GM23338 (cell line): ENCODE measurements at regions not wholly inside any gene's neighbourhood (a gene's known extent, or its start where the extent isn't known, plus 50 kb on each side); places are given as distances from the start of the nearest gene placed in this dataset.

Experiments
- ATAC-seq: fragments of 200-7000 bp; cut with Tn5 transposase; 3 replicates; pipeline ENCODE4 v1.9.1; 2020
- DNase-seq: peaks from one replicate; pipeline ENCODE4 v3.0.0-alpha.2; 2015; ENCODE audit warnings: low spot score
- H2AFZ ChIP-seq: fragments of 200-600 bp; sonication (generic); 2 replicates; pipeline ENCODE4 v1.8.0; 2016; ENCODE audit warnings: antibody characterized with exemption, mild to moderate bottlenecking, moderate library complexity
- H3F3A ChIP-seq: fragments of 200-600 bp; sonication (generic); replicated peaks from 2 replicates; pipeline ENCODE4 v1.8.0; 2017; ENCODE audit warnings: antibody characterized with exemption, mixed run types, low read depth
- H3K27ac ChIP-seq: fragments of 200-600 bp; sonication (generic); 2 replicates; pipeline ENCODE4 v1.6.1; 2016; ENCODE audit warnings: low read depth
- H3K27me3 ChIP-seq: fragments of 200-600 bp; sonication (generic); 2 replicates; pipeline ENCODE4 v1.8.0; 2016; ENCODE audit warnings: mild to moderate bottlenecking, mixed run types, moderate library complexity; ENCODE audit not compliant: insufficient read depth
- H3K36me3 ChIP-seq: fragments of 200-600 bp; sonication (generic); 2 replicates; pipeline ENCODE4 v1.8.0; 2016; ENCODE audit warnings: mild to moderate bottlenecking; ENCODE audit not compliant: insufficient read depth
- H3K4me1 ChIP-seq: fragments of 200-600 bp; sonication (generic); 2 replicates; pipeline ENCODE4 v1.8.0; 2016; ENCODE audit warnings: mild to moderate bottlenecking, moderate library complexity; ENCODE audit not compliant: insufficient read depth
- H3K4me2 ChIP-seq: fragments of 200-600 bp; sonication (generic); 2 replicates; pipeline ENCODE4 v1.7.1; 2017; ENCODE audit warnings: mixed run types
- H3K4me3 ChIP-seq: fragments of 200-600 bp; sonication (generic); 2 replicates; pipeline ENCODE4 v1.6.1; 2016; ENCODE audit warnings: mixed run types
- H3K79me2 ChIP-seq: fragments of 200-600 bp; sonication (generic); replicated peaks from 2 replicates; pipeline ENCODE4 v1.8.0; 2017; ENCODE audit warnings: mild to moderate bottlenecking; ENCODE audit not compliant: insufficient read depth
- H3K9me2 ChIP-seq: fragments of 200-600 bp; sonication (generic); 2 replicates; pipeline ENCODE4 v1.8.0; 2017; ENCODE audit not compliant: insufficient read depth
- H4K20me1 ChIP-seq: fragments of 200-600 bp; sonication (generic); replicated peaks from 2 replicates; pipeline ENCODE4 v1.8.0; 2017; ENCODE audit warnings: mild to moderate bottlenecking; ENCODE audit not compliant: insufficient read depth
- H3K27ac Mint-ChIP-seq: 2 replicates; pipeline ENCODE4 v1.8.0; 2020; ENCODE audit warnings: inconsistent platforms, mild to moderate bottlenecking, moderate library complexity, mixed read lengths
- H3K27me3 Mint-ChIP-seq: 3 replicates; pipeline ENCODE4 v1.8.0; 2022; ENCODE audit warnings: low read depth, mild to moderate bottlenecking, moderate library complexity, mixed read lengths, inconsistent platforms; ENCODE audit not compliant: insufficient read depth, poor library complexity
- H3K36me3 Mint-ChIP-seq: 3 replicates; pipeline ENCODE4 v1.8.0; 2021; ENCODE audit warnings: low read depth, mild to moderate bottlenecking, inconsistent platforms, moderate library complexity, mixed read lengths
- H3K4me1 Mint-ChIP-seq: 3 replicates; pipeline ENCODE4 v1.8.0; 2020; ENCODE audit warnings: mild to moderate bottlenecking, inconsistent platforms, mixed read lengths
- H3K4me3 Mint-ChIP-seq: 3 replicates; pipeline ENCODE4 v1.8.0; 2021; ENCODE audit warnings: moderate library complexity, mild to moderate bottlenecking, inconsistent platforms, mixed read lengths
- H3K9me3 Mint-ChIP-seq: 3 replicates; pipeline ENCODE4 v1.8.0; 2020; ENCODE audit warnings: moderate library complexity, mild to moderate bottlenecking, inconsistent platforms, mixed read lengths
- CTCF ChIP-seq, 2 experiments: fragments of 200-600 bp in 1 of 2; sonication (generic) in 1 of 2; conservative IDR thresholded peaks; 2 replicates each; pipeline versions ENCODE4 v1.5.1 to v1.6.1; 2016 to 2017; ENCODE audit warnings: antibody characterized with exemption in 2 of 2, low read depth in 2 of 2, mild to moderate bottlenecking in 2 of 2, moderate library complexity in 1 of 2
- EZH2 ChIP-seq: fragments of 200-600 bp; sonication (generic); IDR thresholded peaks from one replicate; pipeline ENCODE4 v1.8.0; 2017; ENCODE audit warnings: antibody characterized with exemption, mild to moderate bottlenecking, low read depth; ENCODE audit not compliant: unreplicated experiment
- EZH2phosphoT487 ChIP-seq: fragments of 200-600 bp; sonication (generic); IDR thresholded peaks from one replicate; pipeline ENCODE4 v1.8.1; 2018; ENCODE audit warnings: antibody characterized with exemption; ENCODE audit not compliant: unreplicated experiment
- JUNB ChIP-seq: IDR thresholded peaks from one replicate; pipeline ENCODE4 v1.6.1; 2016; ENCODE audit warnings: antibody characterized with exemption; ENCODE audit not compliant: unreplicated experiment
- NANOG ChIP-seq: IDR thresholded peaks from 2 replicates; pipeline ENCODE4 v1.6.1; 2016; ENCODE audit warnings: antibody characterized with exemption, borderline replicate concordance
- REST ChIP-seq: IDR thresholded peaks from one replicate; pipeline ENCODE4 v1.6.1; 2018; ENCODE audit warnings: antibody characterized with exemption; ENCODE audit not compliant: unreplicated experiment
- ZNF114 ChIP-seq: fragments of 250-450 bp; sonication (Bioruptor Pico); IDR thresholded peaks from 2 replicates; pipeline ENCODE4 v1.5.0; 2020; ENCODE audit warnings: mild to moderate bottlenecking, moderate library complexity
- ZNF462 ChIP-seq: fragments of 250-450 bp; sonication (Bioruptor Pico); IDR thresholded peaks from 2 replicates; pipeline ENCODE4 v1.5.0; 2020; ENCODE audit warnings: mild to moderate bottlenecking, moderate library complexity

GRCh38 chr6:8627085-8627861 lies 191.9 kb upstream of the SLC35B3 start (continued):
- TF ChIP-seq ZNF462 (no peak), REST (no peak), NANOG (no peak)

GRCh38 chr6:8624665-8625064 lies 189.3 kb upstream of the SLC35B3 start:
- H4K20me1 ChIP-seq = no peaks in the 10 kb centered on the region
- Mint-ChIP-seq H3K4me3 (no peak overlapping the region), H3K27ac (no peak overlapping the region), H3K9me3 (no peaks in the 10 kb centered on the region), H3K4me1 (no peaks in the 10 kb centered on the region), H3K27me3 (no peaks in the 10 kb centered on the region), H3K36me3 (no peaks in the 10 kb centered on the region)
- H3K9me2 ChIP-seq = no peaks in the 10 kb centered on the region
- H3K4me2 ChIP-seq = no peak overlapping the region
- ATAC-seq (no peak), DNase-seq (no peak)
- H2AFZ ChIP-seq = no peak overlapping the region
- no peak overlapping the region for H3K27ac ChIP-seq
- H3K79me2 ChIP-seq = no peaks in the 10 kb centered on the region
- no peaks in the 10 kb centered on the region for H3F3A ChIP-seq
- H3K27me3 ChIP-seq = no peaks in the 10 kb centered on the region
- no peak overlapping the region for H3K4me3 ChIP-seq
- no peaks in the 10 kb centered on the region for H3K4me1 ChIP-seq
- no peaks in the 10 kb centered on the region for H3K36me3 ChIP-seq
- TF ChIP-seq EZH2phosphoT487 (no peak), ZNF114 (CRISPR knock-in tag) (no peak), NANOG (no peak), EZH2 (no peak), CTCF (conservative IDR thresholded peaks at IDR 0.05; ENCODE audit: low read depth in 2 of 2) (no peak), JUNB (no peak)
